ENCODE measurements at regions not wholly inside any gene's neighbourhood (a gene's known extent, or its start where the extent isn't known, plus 50 kb on each side); places are given as distances from the start of the nearest gene placed in this dataset.

GRCh38 chr7:131956864-131957263, 400.4 kb upstream of the PODXL start:
- TF ChIP-seq EZH2 (IDR thresholded peaks at IDR 0.05) (no peak), EZH2phosphoT487 (IDR thresholded peaks at IDR 0.05) (no peak), CTCF (IDR thresholded peaks at IDR 0.05) (no peak)
- H3K4me2 ChIP-seq = no peak overlapping the region
- H3K27me3 ChIP-seq = no peaks in the 10 kb centered on the region
- Mint-ChIP-seq H3K36me3 (no peaks in the 10 kb centered on the region), H3K4me3 (no peak overlapping the region), H3K4me1 (peaks cover 31% of the 10 kb centered on the region), H3K27me3 (ENCODE audit: insufficient read depth, low read depth) (peaks cover 9% of the 10 kb centered on the region), H3K27ac (no peak overlapping the region), H3K9me3 (peaks cover 2% of the 10 kb centered on the region)
- no peak overlapping the region for H2AFZ ChIP-seq (replicated peaks)
- no peak overlapping the region for H3K27ac ChIP-seq
- no peaks in the 10 kb centered on the region for H4K20me1 ChIP-seq (ENCODE audit: low read depth)
- no peaks in the 10 kb centered on the region for H3K79me2 ChIP-seq (ENCODE audit: low read depth)
- H3F3A ChIP-seq (ENCODE audit: low read depth) = peaks cover 4% of the 10 kb centered on the region
- no peaks in the 10 kb centered on the region for H3K36me3 ChIP-seq
- H3K9ac ChIP-seq = no peak overlapping the region
- H3K4me3 ChIP-seq = no peak overlapping the region
- H3K9me3 ChIP-seq (ENCODE audit: low read depth) = no peaks in the 10 kb centered on the region
- H3K4me1 ChIP-seq = peaks cover 9% of the 10 kb centered on the region
- DNase-seq (ENCODE audit: low spot score) = no peak

GRCh38 chr7:131955679-131956078, 399.3 kb upstream of the PODXL start:
- no peak overlapping the region for H3K4me2 ChIP-seq
- no peak overlapping the region for H3K9ac ChIP-seq
- H3K27me3 Mint-ChIP-seq (ENCODE audit: insufficient read depth, low read depth) = peaks cover 11% of the 10 kb centered on the region
- no peaks in the 10 kb centered on the region for H3K27me3 ChIP-seq
- TF ChIP-seq CTCF (IDR thresholded peaks at IDR 0.05) (no peak), EZH2 (IDR thresholded peaks at IDR 0.05) (no peak), EZH2phosphoT487 (IDR thresholded peaks at IDR 0.05) (no peak)
- no peak overlapping the region for H2AFZ ChIP-seq (replicated peaks)
- H3F3A ChIP-seq (ENCODE audit: low read depth) = peaks cover 4% of the 10 kb centered on the region
- no peaks in the 10 kb centered on the region for H3K36me3 Mint-ChIP-seq
- H3K36me3 ChIP-seq = no peaks in the 10 kb centered on the region
- no peak overlapping the region for H3K4me3 ChIP-seq
- H3K4me3 Mint-ChIP-seq = no peak overlapping the region
- H3K9me3 Mint-ChIP-seq = peaks cover 2% of the 10 kb centered on the region
- H3K9me3 ChIP-seq (ENCODE audit: low read depth) = no peaks in the 10 kb centered on the region
- DNase-seq (ENCODE audit: low spot score) = no peak
- no peaks in the 10 kb centered on the region for H4K20me1 ChIP-seq (ENCODE audit: low read depth)
- no peaks in the 10 kb centered on the region for H3K79me2 ChIP-seq (ENCODE audit: low read depth)
- no peak overlapping the region for H3K27ac Mint-ChIP-seq
- no peak overlapping the region for H3K27ac ChIP-seq
- peaks cover 26% of the 10 kb centered on the region for H3K4me1 Mint-ChIP-seq
- peaks cover 9% of the 10 kb centered on the region for H3K4me1 ChIP-seq

GRCh38 chr7:131953184-131953583, 396.8 kb upstream of the PODXL start:
- no peak for TF ChIP-seq CTCF (IDR thresholded peaks at IDR 0.05)
- TF ChIP-seq EZH2 (IDR thresholded peaks at IDR 0.05) = no peak
- DNase-seq (ENCODE audit: low spot score) = no peak
- Mint-ChIP-seq H3K4me3 (no peak overlapping the region), H3K4me1 (peaks cover 26% of the 10 kb centered on the region), H3K27me3 (ENCODE audit: insufficient read depth, low read depth) (peaks cover 14% of the 10 kb centered on the region), H3K27ac (no peak overlapping the region), H3K36me3 (no peaks in the 10 kb centered on the region), H3K9me3 (peaks cover 2% of the 10 kb centered on the region)
- Histone ChIP-seq H3K27me3 (peaks cover 2% of the 10 kb centered on the region), H3K9ac (no peak overlapping the region), H4K20me1 (ENCODE audit: low read depth) (no peaks in the 10 kb centered on the region), H3F3A (ENCODE audit: low read depth) (no peaks in the 10 kb centered on the region), H3K4me2 (no peak overlapping the region), H3K4me1 (peaks cover 7% of the 10 kb centered on the region), H2AFZ (replicated peaks) (no peak overlapping the region), H3K9me3 (ENCODE audit: low read depth) (no peaks in the 10 kb centered on the region), H3K36me3 (no peaks in the 10 kb centered on the region), H3K27ac (no peak overlapping the region), H3K4me3 (no peak overlapping the region), H3K79me2 (ENCODE audit: low read depth) (no peaks in the 10 kb centered on the region)
